ENCODE measurements at regions not wholly inside any gene's neighbourhood (a gene's known extent, or its start where the extent isn't known, plus 50 kb on each side); places are given as distances from the start of the nearest gene placed in this dataset.
"Not testable (repeated sequence)": the region's sequence is repeated elsewhere in the genome, so short reads cannot be mapped to it uniquely, and the experiment has no call there.

- no peak overlapping the region for H3K27ac ChIP-seq
- no peak for DNase-seq (ENCODE audit: low read depth, low spot score)
Measured at GRCh38 chr1:213324859-213325258, 273.8 kb downstream of the RPS6KC1 start.

GRCh38 chr1:213325482-213325881 is 274.4 kb downstream of the RPS6KC1 start:
- DNase-seq (ENCODE audit: low read depth, low spot score), result no peak
- H3K27ac ChIP-seq, result no peak overlapping the region

GRCh38 chr1:213326281-213327016 is 275.4 kb downstream of the RPS6KC1 start:
- no peak for DNase-seq (ENCODE audit: low read depth, low spot score)
- H3K27ac ChIP-seq, result no peak overlapping the region

GRCh38 chr1:213327017-213327667 is 276.1 kb downstream of the RPS6KC1 start:
- DNase-seq (ENCODE audit: low read depth, low spot score), result no peak
- H3K27ac ChIP-seq, result no peak overlapping the region

- no peak overlapping the region for H3K27ac ChIP-seq
- no peak for DNase-seq (ENCODE audit: low read depth, low spot score)
Measured at GRCh38 chr1:213329406-213330008, 278.5 kb downstream of the RPS6KC1 start.

GRCh38 chr1:213330281-213330680 is 279.2 kb downstream of the RPS6KC1 start:
- no peak for DNase-seq (ENCODE audit: low read depth, low spot score)
- H3K27ac ChIP-seq, result no peak overlapping the region

- H3K27ac ChIP-seq, result no peak overlapping the region
- no peak for DNase-seq (ENCODE audit: low read depth, low spot score)
Measured at GRCh38 chr1:213331631-213332175, 280.7 kb downstream of the RPS6KC1 start.

GRCh38 chr1:213332491-213332890 is 281.4 kb downstream of the RPS6KC1 start:
- H3K27ac ChIP-seq, result no peak overlapping the region
- no peak for DNase-seq (ENCODE audit: low read depth, low spot score)

GRCh38 chr1:213333121-213333520 is 282.1 kb downstream of the RPS6KC1 start:
- DNase-seq (ENCODE audit: low read depth, low spot score), result no peak
- H3K27ac ChIP-seq, result no peak overlapping the region

- no peak overlapping the region for H3K27ac ChIP-seq
- DNase-seq (ENCODE audit: low read depth, low spot score), result no peak
Measured at GRCh38 chr1:213335084-213335483, 284.0 kb downstream of the RPS6KC1 start.

- no peak overlapping the region for H3K27ac ChIP-seq
- no peak for DNase-seq (ENCODE audit: low read depth, low spot score)
Measured at GRCh38 chr1:213337025-213337678, 286.1 kb downstream of the RPS6KC1 start.

GRCh38 chr1:213340593-213340992 is 289.6 kb downstream of the RPS6KC1 start:
- DNase-seq (ENCODE audit: low read depth, low spot score), result no peak

GRCh38 chr1:213345621-213346020 is 294.6 kb downstream of the RPS6KC1 start:
- no peak for DNase-seq (ENCODE audit: low read depth, low spot score)
- no peak overlapping the region for H3K27ac ChIP-seq

More at GRCh38 chr1:213340593-213340992, 289.6 kb downstream of the RPS6KC1 start:
- H3K27ac ChIP-seq, result no peak overlapping the region

- no peak overlapping the region for H3K27ac ChIP-seq
Measured at GRCh38 chr1:213357403-213357802, 306.4 kb downstream of the RPS6KC1 start.

GRCh38 chr1:213358368-213358767 is 307.3 kb downstream of the RPS6KC1 start:
- not testable (repeated sequence) for DNase-seq (ENCODE audit: low read depth, low spot score); H3K27ac ChIP-seq

More at GRCh38 chr1:213357403-213357802, 306.4 kb downstream of the RPS6KC1 start:
- DNase-seq (ENCODE audit: low read depth, low spot score), result no peak

GRCh38 chr1:213362598-213362997 is 311.6 kb downstream of the RPS6KC1 start:
- no peak for DNase-seq (ENCODE audit: low read depth, low spot score)
- no peak overlapping the region for H3K27ac ChIP-seq

- no peak overlapping the region for H3K27ac ChIP-seq
- DNase-seq (ENCODE audit: low read depth, low spot score), result no peak
Measured at GRCh38 chr1:213366141-213366831, 315.2 kb downstream of the RPS6KC1 start.

- no peak for DNase-seq (ENCODE audit: low read depth, low spot score)
- no peak overlapping the region for H3K27ac ChIP-seq
Measured at GRCh38 chr1:213369465-213369864, 318.4 kb downstream of the RPS6KC1 start.

- no peak for DNase-seq (ENCODE audit: low read depth, low spot score)
- no peak overlapping the region for H3K27ac ChIP-seq
Measured at GRCh38 chr1:213370523-213370922, 319.5 kb downstream of the RPS6KC1 start.

- DNase-seq (ENCODE audit: low read depth, low spot score), result no peak
- no peak overlapping the region for H3K27ac ChIP-seq
Measured at GRCh38 chr1:213371525-213371846, 320.4 kb downstream of the RPS6KC1 start.
